Fibroblast of lung (primary cell): ENCODE measurements at regions not wholly inside any gene's neighbourhood (a gene's known extent, or its start where the extent isn't known, plus 50 kb on each side); places are given as distances from the start of the nearest gene placed in this dataset.
A peak's percentile ranks its signal among the peaks of the same experiment; 100 is the strongest.

Experiments used
- DNase-seq, 2 donors: peaks; one replicate each; pipeline versions ENCODE4 v3.0.0 to v3.0.0-alpha.2; 2010; ENCODE audit warnings: low read depth in 2 of 2
- H2AFZ ChIP-seq: 2 replicates; pipeline ENCODE4 v1.5.1; 2012; ENCODE audit warnings: low read length, control low read depth, inconsistent platforms
- H3K27ac ChIP-seq: 2 replicates; pipeline ENCODE4 v1.5.1; 2011; ENCODE audit warnings: low read length, control low read depth; ENCODE audit not compliant: insufficient read depth
- H3K27me3 ChIP-seq: 2 replicates; pipeline ENCODE4 v1.5.1; 2011; ENCODE audit warnings: mild to moderate bottlenecking, low read length; ENCODE audit not compliant: control insufficient read depth, insufficient read depth
- H3K36me3 ChIP-seq: 2 replicates; pipeline ENCODE4 v1.5.1; 2011; ENCODE audit warnings: low read length; ENCODE audit not compliant: control insufficient read depth, insufficient read depth
- H3K4me1 ChIP-seq: 2 replicates; pipeline ENCODE4 v1.5.1; 2011; ENCODE audit warnings: low read length; ENCODE audit not compliant: control insufficient read depth, insufficient read depth; ENCODE audit errors: extremely low read depth
- H3K4me2 ChIP-seq: 2 replicates; pipeline ENCODE4 v1.5.1; 2011; ENCODE audit warnings: low read length, control low read depth; ENCODE audit not compliant: insufficient read depth; ENCODE audit errors: extremely low read depth
- H3K4me3 ChIP-seq, 4 experiments: fragments of 200-600 bp in 1 of 4; sonication (generic) in 1 of 4; replicated peaks in 1 of 4; 2 replicates each; pipeline ENCODE4 v1.5.1; 2011 to 2016; ENCODE audit warnings: low read length in 4 of 4, low read depth in 3 of 4, mild to moderate bottlenecking in 3 of 4, control low read depth in 2 of 4, inconsistent platforms in 1 of 4, mixed read lengths in 1 of 4; ENCODE audit not compliant: insufficient read depth in 1 of 4; ENCODE audit errors: control extremely low read depth in 1 of 4
- H3K79me2 ChIP-seq: 2 replicates; pipeline ENCODE4 v1.5.1; 2012; ENCODE audit warnings: mild to moderate bottlenecking, low read length, inconsistent platforms; ENCODE audit not compliant: control insufficient read depth, insufficient read depth
- H3K9ac ChIP-seq: 2 replicates; pipeline ENCODE4 v1.5.1; 2011; ENCODE audit warnings: mild to moderate bottlenecking, low read length, control low read depth; ENCODE audit not compliant: insufficient read depth
- H3K9me3 ChIP-seq: 2 replicates; pipeline ENCODE4 v1.5.1; 2012; ENCODE audit warnings: low read depth, low read length; ENCODE audit not compliant: control insufficient read depth, insufficient read depth
- H4K20me1 ChIP-seq: 2 replicates; pipeline ENCODE4 v1.5.1; 2011; ENCODE audit warnings: low read length; ENCODE audit not compliant: control insufficient read depth, insufficient read depth; ENCODE audit errors: extremely low read depth
- EZH2 ChIP-seq: IDR thresholded peaks from 2 replicates; pipeline ENCODE4 v1.5.1; 2012; ENCODE audit warnings: low read length, control low read depth, mild to moderate bottlenecking; ENCODE audit errors: missing control alignments
- TF ChIP-seq, protein P1 (sequence below), 2 donors: IDR thresholded peaks in 1 of 2; conservative IDR thresholded peaks in 1 of 2; 1 replicate in 1 of 2; 2 replicates in 1 of 2; pipeline ENCODE4 v1.5.1; 2011 to 2012; ENCODE audit warnings: low read length in 2 of 2, control low read depth in 1 of 2, inconsistent platforms in 1 of 2, low read depth in 1 of 2, mild to moderate bottlenecking in 1 of 2

DNA sequence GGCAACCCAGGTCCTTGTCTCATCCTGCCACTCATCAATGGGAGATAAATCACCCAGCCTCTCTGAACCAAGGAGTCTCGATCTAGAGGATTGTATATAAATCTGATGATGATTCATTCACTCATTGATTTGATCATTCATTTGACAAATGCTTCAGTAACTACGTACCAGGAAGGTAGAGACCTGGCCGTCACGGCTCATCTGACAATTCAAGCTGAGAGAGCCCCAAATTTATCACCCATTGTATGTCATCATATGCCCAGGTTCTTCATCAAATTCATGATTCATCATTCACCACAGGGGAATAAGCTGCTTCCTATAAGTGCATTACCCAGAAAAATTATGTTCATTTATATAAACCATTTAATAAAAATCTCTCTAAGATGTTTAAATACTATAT lies 116.9 kb downstream of the FAM161A start:
- TF ChIP-seq, protein P1, sequence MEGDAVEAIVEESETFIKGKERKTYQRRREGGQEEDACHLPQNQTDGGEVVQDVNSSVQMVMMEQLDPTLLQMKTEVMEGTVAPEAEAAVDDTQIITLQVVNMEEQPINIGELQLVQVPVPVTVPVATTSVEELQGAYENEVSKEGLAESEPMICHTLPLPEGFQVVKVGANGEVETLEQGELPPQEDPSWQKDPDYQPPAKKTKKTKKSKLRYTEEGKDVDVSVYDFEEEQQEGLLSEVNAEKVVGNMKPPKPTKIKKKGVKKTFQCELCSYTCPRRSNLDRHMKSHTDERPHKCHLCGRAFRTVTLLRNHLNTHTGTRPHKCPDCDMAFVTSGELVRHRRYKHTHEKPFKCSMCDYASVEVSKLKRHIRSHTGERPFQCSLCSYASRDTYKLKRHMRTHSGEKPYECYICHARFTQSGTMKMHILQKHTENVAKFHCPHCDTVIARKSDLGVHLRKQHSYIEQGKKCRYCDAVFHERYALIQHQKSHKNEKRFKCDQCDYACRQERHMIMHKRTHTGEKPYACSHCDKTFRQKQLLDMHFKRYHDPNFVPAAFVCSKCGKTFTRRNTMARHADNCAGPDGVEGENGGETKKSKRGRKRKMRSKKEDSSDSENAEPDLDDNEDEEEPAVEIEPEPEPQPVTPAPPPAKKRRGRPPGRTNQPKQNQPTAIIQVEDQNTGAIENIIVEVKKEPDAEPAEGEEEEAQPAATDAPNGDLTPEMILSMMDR (conservative IDR thresholded peaks at IDR 0.05 in 1 of 2, IDR thresholded peaks at IDR 0.05 in 1 of 2; ENCODE audit: low read depth in 1 of 2, low read length in 2 of 2), result no peak
- no peak for TF ChIP-seq EZH2
- Histone ChIP-seq H3K27ac (no peak overlapping the region), H3K9ac (no peak overlapping the region), H3K79me2 (no peaks in the 10 kb centered on the region), H3K36me3 (no peaks in the 10 kb centered on the region), H3K4me2 (no peak overlapping the region), H2AFZ (no peak overlapping the region), H3K4me1 (no peaks in the 10 kb centered on the region), H3K4me3 (no peak overlapping the region), H3K27me3 (no peaks in the 10 kb centered on the region), H4K20me1 (no peaks in the 10 kb centered on the region), H3K9me3 (no peaks in the 10 kb centered on the region)
- no peak for DNase-seq

DNA sequence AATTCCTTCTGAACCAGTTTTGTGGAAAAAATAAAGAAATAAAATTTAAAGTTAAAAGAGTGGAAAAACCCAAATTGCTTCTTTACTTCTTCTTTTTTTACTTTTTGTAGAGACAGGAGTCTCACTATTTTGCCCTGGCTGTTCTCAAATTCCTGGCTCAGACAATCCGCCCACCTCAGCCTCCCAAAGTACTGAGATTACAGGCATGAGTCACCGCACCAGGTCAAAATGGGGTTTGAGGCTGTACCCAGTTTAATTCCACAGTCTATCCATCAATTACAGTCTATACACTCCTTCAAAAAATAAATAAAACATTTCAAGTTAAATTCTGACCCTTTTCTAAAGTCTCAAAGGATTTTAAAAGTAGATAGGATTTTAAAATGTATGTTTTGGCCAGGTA lies 120.3 kb downstream of the FAM161A start:
- no peaks in the 10 kb centered on the region for H3K79me2 ChIP-seq
- no peaks in the 10 kb centered on the region for H4K20me1 ChIP-seq
- H3K4me1 ChIP-seq, result no peaks in the 10 kb centered on the region
- no peaks in the 10 kb centered on the region for H3K27me3 ChIP-seq
- TF ChIP-seq EZH2, result no peak
- TF ChIP-seq, protein P1 (conservative IDR thresholded peaks at IDR 0.05 in 1 of 2, IDR thresholded peaks at IDR 0.05 in 1 of 2; ENCODE audit: low read depth in 1 of 2, low read length in 2 of 2), result no peak
- peak in 1 of 2 donors; percentile 68 for DNase-seq
- no peaks in the 10 kb centered on the region for H3K9me3 ChIP-seq
- no peak overlapping the region for H3K4me2 ChIP-seq
- H3K36me3 ChIP-seq, result no peaks in the 10 kb centered on the region
- no peak overlapping the region for H3K4me3 ChIP-seq
- H3K27ac ChIP-seq, result no peak overlapping the region
- H2AFZ ChIP-seq, result no peak overlapping the region
- H3K9ac ChIP-seq, result no peak overlapping the region

- DNase-seq, result no peak
Measured at GRCh38 chr2:61732787-61733186, 121.1 kb downstream of the FAM161A start.

More at GRCh38 chr2:61732787-61733186, 121.1 kb downstream of the FAM161A start:
- Histone ChIP-seq H3K27me3 (no peaks in the 10 kb centered on the region), H2AFZ (no peak overlapping the region), H3K4me1 (no peaks in the 10 kb centered on the region), H3K36me3 (no peaks in the 10 kb centered on the region), H3K79me2 (no peaks in the 10 kb centered on the region), H3K4me2 (no peak overlapping the region), H3K27ac (no peak overlapping the region), H3K9me3 (no peaks in the 10 kb centered on the region), H3K9ac (no peak overlapping the region), H3K4me3 (no peak overlapping the region), H4K20me1 (no peaks in the 10 kb centered on the region)
- TF ChIP-seq, protein P1 (conservative IDR thresholded peaks at IDR 0.05 in 1 of 2, IDR thresholded peaks at IDR 0.05 in 1 of 2; ENCODE audit: low read depth in 1 of 2, low read length in 2 of 2), result no peak
- no peak for TF ChIP-seq EZH2
